ENCODE measurements at regions not wholly inside any gene's neighbourhood (a gene's known extent, or its start where the extent isn't known, plus 50 kb on each side); places are given as distances from the start of the nearest gene placed in this dataset.

DNA sequence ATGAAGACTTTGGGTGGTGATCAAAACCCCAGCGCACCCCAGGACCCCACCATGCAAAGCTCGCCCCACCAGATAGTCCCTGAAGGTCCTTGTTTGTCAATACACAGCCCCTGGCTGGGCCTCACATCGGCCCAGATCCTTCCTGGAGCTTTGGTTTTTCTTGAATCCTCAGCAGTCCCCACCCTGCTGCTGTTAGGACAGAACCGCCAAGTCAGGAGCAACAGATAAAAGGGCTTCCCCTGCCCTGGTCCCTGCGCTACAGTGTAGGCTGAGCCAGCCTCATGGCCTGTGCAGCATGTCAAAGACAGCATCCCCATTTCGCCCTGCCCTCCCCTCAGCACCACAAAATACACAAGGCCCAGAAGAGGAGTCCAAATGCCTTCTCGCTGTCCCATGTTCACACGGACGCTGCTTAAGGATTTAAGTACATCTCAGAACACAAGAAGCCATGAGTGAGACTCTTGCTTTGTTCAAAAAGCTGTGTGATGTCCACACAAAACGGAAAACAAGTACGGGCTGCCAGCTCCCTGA lies 65.7 kb downstream of the PSMG1 start:
- Histone ChIP-seq H3K36me3 (ENCODE audit: control insufficient read depth, insufficient read depth, low read length) (no peaks in the 10 kb centered on the region), H3K4me3 (ENCODE audit: low read depth in 2 of 2, low read length in 2 of 2) (no peak overlapping the region), H3K27ac (ENCODE audit: low read length) (no peak overlapping the region), H3K9me3 (ENCODE audit: control insufficient read depth, insufficient read depth, low read depth, low read length) (no peaks in the 10 kb centered on the region), H3K27me3 (ENCODE audit: control insufficient read depth, insufficient read depth, low read length) (no peaks in the 10 kb centered on the region), H3K4me1 (ENCODE audit: control insufficient read depth, insufficient read depth, low read length) (no peaks in the 10 kb centered on the region)
- in situ Hi-C loops (cut with HindIII; ENCODE audit: low pct_unique_long_range_greater_than_20kb, low sequenced_read_pairs), result no loop called here
- DNase-seq (ENCODE audit: low read depth, low spot score), result no peak
- no TSS peak for BruUV-seq (replicated peaks)
- intact Hi-C loops (cut with micrococcal nuclease; ENCODE audit: unreplicated experiment), result no loop called here
- ChIA-PET CTCF (no interaction called here), POLR2A (no interaction called here)
- TF ChIP-seq TCF7L2 (IDR thresholded peaks at IDR 0.05; ENCODE audit: low read depth, low read length) (no peak), POLR2AphosphoS5 (IDR thresholded peaks at IDR 0.05; ENCODE audit: low read depth, low read length) (no peak), SIN3A (IDR thresholded peaks at IDR 0.05; ENCODE audit: borderline replicate concordance, insufficient read depth, low read depth, low read length) (no peak)
- TF ChIP-seq, protein P1, sequence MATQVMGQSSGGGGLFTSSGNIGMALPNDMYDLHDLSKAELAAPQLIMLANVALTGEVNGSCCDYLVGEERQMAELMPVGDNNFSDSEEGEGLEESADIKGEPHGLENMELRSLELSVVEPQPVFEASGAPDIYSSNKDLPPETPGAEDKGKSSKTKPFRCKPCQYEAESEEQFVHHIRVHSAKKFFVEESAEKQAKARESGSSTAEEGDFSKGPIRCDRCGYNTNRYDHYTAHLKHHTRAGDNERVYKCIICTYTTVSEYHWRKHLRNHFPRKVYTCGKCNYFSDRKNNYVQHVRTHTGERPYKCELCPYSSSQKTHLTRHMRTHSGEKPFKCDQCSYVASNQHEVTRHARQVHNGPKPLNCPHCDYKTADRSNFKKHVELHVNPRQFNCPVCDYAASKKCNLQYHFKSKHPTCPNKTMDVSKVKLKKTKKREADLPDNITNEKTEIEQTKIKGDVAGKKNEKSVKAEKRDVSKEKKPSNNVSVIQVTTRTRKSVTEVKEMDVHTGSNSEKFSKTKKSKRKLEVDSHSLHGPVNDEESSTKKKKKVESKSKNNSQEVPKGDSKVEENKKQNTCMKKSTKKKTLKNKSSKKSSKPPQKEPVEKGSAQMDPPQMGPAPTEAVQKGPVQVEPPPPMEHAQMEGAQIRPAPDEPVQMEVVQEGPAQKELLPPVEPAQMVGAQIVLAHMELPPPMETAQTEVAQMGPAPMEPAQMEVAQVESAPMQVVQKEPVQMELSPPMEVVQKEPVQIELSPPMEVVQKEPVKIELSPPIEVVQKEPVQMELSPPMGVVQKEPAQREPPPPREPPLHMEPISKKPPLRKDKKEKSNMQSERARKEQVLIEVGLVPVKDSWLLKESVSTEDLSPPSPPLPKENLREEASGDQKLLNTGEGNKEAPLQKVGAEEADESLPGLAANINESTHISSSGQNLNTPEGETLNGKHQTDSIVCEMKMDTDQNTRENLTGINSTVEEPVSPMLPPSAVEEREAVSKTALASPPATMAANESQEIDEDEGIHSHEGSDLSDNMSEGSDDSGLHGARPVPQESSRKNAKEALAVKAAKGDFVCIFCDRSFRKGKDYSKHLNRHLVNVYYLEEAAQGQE (IDR thresholded peaks at IDR 0.05; ENCODE audit: insufficient read depth in 1 of 2, low read depth in 2 of 2, low read length in 1 of 2), result no peak
- TF ChIP-seq, protein P2, sequence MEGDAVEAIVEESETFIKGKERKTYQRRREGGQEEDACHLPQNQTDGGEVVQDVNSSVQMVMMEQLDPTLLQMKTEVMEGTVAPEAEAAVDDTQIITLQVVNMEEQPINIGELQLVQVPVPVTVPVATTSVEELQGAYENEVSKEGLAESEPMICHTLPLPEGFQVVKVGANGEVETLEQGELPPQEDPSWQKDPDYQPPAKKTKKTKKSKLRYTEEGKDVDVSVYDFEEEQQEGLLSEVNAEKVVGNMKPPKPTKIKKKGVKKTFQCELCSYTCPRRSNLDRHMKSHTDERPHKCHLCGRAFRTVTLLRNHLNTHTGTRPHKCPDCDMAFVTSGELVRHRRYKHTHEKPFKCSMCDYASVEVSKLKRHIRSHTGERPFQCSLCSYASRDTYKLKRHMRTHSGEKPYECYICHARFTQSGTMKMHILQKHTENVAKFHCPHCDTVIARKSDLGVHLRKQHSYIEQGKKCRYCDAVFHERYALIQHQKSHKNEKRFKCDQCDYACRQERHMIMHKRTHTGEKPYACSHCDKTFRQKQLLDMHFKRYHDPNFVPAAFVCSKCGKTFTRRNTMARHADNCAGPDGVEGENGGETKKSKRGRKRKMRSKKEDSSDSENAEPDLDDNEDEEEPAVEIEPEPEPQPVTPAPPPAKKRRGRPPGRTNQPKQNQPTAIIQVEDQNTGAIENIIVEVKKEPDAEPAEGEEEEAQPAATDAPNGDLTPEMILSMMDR (IDR thresholded peaks at IDR 0.05), result no peak
- ATAC-seq, result no peak

DNA sequence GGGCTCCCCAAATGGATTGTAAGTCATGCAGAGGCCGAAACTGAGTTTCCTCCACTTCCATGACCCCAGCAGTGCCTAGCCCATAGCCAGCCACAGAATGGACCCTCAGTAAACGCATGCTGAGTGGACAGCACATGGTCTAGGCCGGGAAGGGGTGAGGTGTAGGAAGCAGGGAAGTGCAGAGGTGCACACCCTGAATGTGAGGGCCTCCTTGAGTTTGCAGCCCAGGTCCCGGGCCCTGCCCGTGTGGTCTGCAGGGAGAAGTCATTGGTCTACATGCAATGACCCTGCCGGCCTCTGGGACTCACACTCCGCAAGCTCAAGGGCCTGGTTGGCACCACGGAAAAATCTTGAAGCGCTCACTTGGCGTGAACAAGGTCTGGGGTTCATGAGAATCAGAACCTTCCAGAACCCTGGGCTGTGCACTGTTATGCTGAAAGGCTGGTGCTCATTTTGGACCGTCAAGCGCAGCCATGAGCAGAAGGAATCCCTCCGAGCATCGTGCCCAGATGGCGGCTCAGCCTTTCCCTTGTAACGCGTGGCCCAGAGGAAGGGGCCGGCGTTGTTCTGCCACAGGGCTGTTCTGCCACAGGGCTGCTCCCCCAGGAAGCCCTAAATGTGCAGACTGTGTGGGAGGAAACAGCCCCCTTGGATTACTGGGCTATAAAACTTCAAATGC lies 66.4 kb downstream of the PSMG1 start:
- Histone ChIP-seq H3K4me1 (ENCODE audit: control insufficient read depth, insufficient read depth, low read length) (no peaks in the 10 kb centered on the region), H3K27me3 (ENCODE audit: control insufficient read depth, insufficient read depth, low read length) (no peaks in the 10 kb centered on the region), H3K9me3 (ENCODE audit: control insufficient read depth, insufficient read depth, low read depth, low read length) (no peaks in the 10 kb centered on the region), H3K27ac (ENCODE audit: low read length) (no peak overlapping the region), H3K36me3 (ENCODE audit: control insufficient read depth, insufficient read depth, low read length) (no peaks in the 10 kb centered on the region), H3K4me3 (ENCODE audit: low read depth in 2 of 2, low read length in 2 of 2) (no peak overlapping the region)
- ChIA-PET CTCF (no interaction called here), POLR2A (no interaction called here)
- DNase-seq (ENCODE audit: low read depth, low spot score) (no peak), ATAC-seq (no peak)
- intact Hi-C loops (cut with micrococcal nuclease; ENCODE audit: unreplicated experiment) (no loop called here), in situ Hi-C loops (cut with HindIII; ENCODE audit: low pct_unique_long_range_greater_than_20kb, low sequenced_read_pairs) (no loop called here)
- no TSS peak for BruUV-seq (replicated peaks)
- no peak for TF ChIP-seq SIN3A (IDR thresholded peaks at IDR 0.05; ENCODE audit: borderline replicate concordance, insufficient read depth, low read depth, low read length)
- TF ChIP-seq POLR2AphosphoS5 (IDR thresholded peaks at IDR 0.05; ENCODE audit: low read depth, low read length), result no peak

DNA sequence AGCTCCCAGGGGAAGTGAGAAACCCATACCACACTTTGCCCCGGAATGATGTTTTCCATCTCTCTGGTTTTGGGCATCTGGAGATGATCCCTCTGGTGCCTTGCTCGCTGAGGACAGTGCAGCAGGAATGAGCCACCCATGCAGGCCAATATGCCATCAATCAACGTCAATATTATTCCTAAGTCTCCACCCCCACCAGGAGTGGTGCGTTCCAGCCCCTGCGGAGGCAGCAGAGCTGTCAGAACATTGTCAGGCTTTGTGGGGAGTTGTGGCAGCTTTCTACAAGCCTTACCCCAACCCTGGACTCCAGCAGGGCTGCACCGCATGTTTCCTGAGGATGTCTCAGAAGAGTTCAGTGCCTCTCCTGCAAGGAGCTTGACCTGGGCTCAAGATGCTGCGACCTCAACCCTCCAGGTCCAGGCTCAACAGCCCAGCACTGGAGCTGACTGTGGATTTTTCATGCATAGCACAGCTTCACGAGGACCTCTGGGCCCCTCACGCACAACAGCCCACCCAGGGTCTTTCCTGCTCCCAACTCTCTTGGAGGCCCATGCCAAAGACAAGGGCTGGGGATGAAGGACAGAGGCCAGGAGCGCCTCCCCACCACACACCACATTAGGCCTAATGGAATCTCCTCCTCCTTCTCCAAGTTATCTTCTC lies 67.5 kb downstream of the PSMG1 start:
- TF ChIP-seq, protein P2 (IDR thresholded peaks at IDR 0.05), result no peak
- TF ChIP-seq TCF7L2 (IDR thresholded peaks at IDR 0.05; ENCODE audit: low read depth, low read length) (no peak), SIN3A (IDR thresholded peaks at IDR 0.05; ENCODE audit: borderline replicate concordance, insufficient read depth, low read depth, low read length) (no peak), POLR2AphosphoS5 (IDR thresholded peaks at IDR 0.05; ENCODE audit: low read depth, low read length) (no peak)
- TF ChIP-seq, protein P1 (IDR thresholded peaks at IDR 0.05; ENCODE audit: insufficient read depth in 1 of 2, low read depth in 2 of 2, low read length in 1 of 2), result no peak
- in situ Hi-C loops (cut with HindIII; ENCODE audit: low pct_unique_long_range_greater_than_20kb, low sequenced_read_pairs), result no loop called here
- CTCF ChIA-PET, result interaction anchor here (0.6 kb wide), 1 partner anchor 765 kb away, joined by 3 read pairs; no protein-coding TSS in a partner anchor

More for the DNA sequence above, 67.5 kb downstream of the PSMG1 start:
- Histone ChIP-seq H3K27me3 (ENCODE audit: control insufficient read depth, insufficient read depth, low read length) (no peaks in the 10 kb centered on the region), H3K9me3 (ENCODE audit: control insufficient read depth, insufficient read depth, low read depth, low read length) (no peaks in the 10 kb centered on the region), H3K4me3 (ENCODE audit: low read depth in 2 of 2, low read length in 2 of 2) (no peak overlapping the region), H3K36me3 (ENCODE audit: control insufficient read depth, insufficient read depth, low read length) (no peaks in the 10 kb centered on the region), H3K27ac (ENCODE audit: low read length) (no peak overlapping the region), H3K4me1 (ENCODE audit: control insufficient read depth, insufficient read depth, low read length) (no peaks in the 10 kb centered on the region)
- intact Hi-C loops (cut with micrococcal nuclease; ENCODE audit: unreplicated experiment), result no loop called here
- POLR2A ChIA-PET, result no interaction called here
- ATAC-seq, result no peak
- DNase-seq (ENCODE audit: low read depth, low spot score), result no peak
- no TSS peak for BruUV-seq (replicated peaks)
